ENCODE measurements at regions not wholly inside any gene's neighbourhood (a gene's known extent, or its start where the extent isn't known, plus 50 kb on each side); places are given as distances from the start of the nearest gene placed in this dataset.

DNA sequence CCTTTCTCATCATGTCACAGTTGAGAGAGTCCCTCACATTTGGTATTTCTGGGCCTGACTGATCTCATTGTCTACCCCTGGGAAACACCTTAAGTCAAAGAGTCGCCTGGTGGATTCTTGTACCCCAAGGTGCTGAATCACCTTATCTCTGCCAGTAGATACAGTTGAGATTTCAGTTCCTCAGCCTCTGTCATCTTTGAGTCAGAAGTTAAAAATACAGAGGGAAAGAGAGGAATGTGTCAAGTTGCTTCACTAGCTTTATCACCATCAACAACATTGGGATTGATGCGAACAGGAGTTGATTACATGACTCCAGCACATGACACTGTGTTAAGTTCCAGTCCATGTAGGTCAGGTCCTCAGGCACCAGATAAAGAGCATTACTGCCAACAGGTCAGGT, 513.0 kb downstream of the NUF2 start:
- no peaks in the 10 kb centered on the region for H3K9me3 ChIP-seq (ENCODE audit: control insufficient read depth, low read length)
- H3K36me3 ChIP-seq (ENCODE audit: control insufficient read depth in 1 of 2, insufficient read depth in 2 of 2, low read depth in 1 of 2, low read length in 2 of 2): no peaks in the 10 kb centered on the region
- no peak for DNase-seq
- H3K4me1 ChIP-seq (ENCODE audit: control insufficient read depth, insufficient read depth, low read depth, low read length): no peaks in the 10 kb centered on the region
- H2AFZ ChIP-seq (ENCODE audit: low read depth, low read length): no peak overlapping the region
- H4K91ac ChIP-seq (ENCODE audit: low read length): no peak overlapping the region
- no peak overlapping the region for H2BK12ac ChIP-seq (ENCODE audit: low read length in 2 of 2)
- H3K18ac ChIP-seq (ENCODE audit: low read depth in 1 of 2, low read length in 2 of 2): no peak overlapping the region
- H2AK5ac ChIP-seq (ENCODE audit: low read length, severe bottlenecking): no peak overlapping the region
- no peak overlapping the region for H2BK15ac ChIP-seq (ENCODE audit: low read depth, poor library complexity, severe bottlenecking)
- no peak overlapping the region for H3K9ac ChIP-seq (ENCODE audit: low read length)
- H3K27me3 ChIP-seq (ENCODE audit: control insufficient read depth in 1 of 2, insufficient read depth in 1 of 2, low read length in 2 of 2): no peaks in the 10 kb centered on the region
- no peak overlapping the region for H4K8ac ChIP-seq (ENCODE audit: low read length)
- H3K4me2 ChIP-seq (ENCODE audit: low read length, poor library complexity, severe bottlenecking): no peak overlapping the region
- no peaks in the 10 kb centered on the region for H3K79me1 ChIP-seq (replicated peaks; ENCODE audit: low read length, poor library complexity, severe bottlenecking)
- no peak overlapping the region for H3K4me3 ChIP-seq (ENCODE audit: insufficient read depth in 1 of 2, low read depth in 1 of 2, low read length in 2 of 2)
- 85% methylated on average over 1 of the region's 2 CpGs for WGBS
- H3K14ac ChIP-seq (ENCODE audit: low read length in 2 of 2): no peak overlapping the region
- no peak overlapping the region for H3K23ac ChIP-seq (ENCODE audit: low read length in 2 of 2)
- H2BK5ac ChIP-seq (ENCODE audit: low read depth, low read length, poor library complexity, severe bottlenecking): no peak overlapping the region
- H2BK120ac ChIP-seq (ENCODE audit: low read depth, low read length): no peak overlapping the region
- no peak overlapping the region for H3K27ac ChIP-seq (ENCODE audit: low read length, poor library complexity, severe bottlenecking)
- no peak overlapping the region for H3K4ac ChIP-seq (ENCODE audit: low read depth in 1 of 2, low read length in 2 of 2)

- Histone ChIP-seq H3K23ac (ENCODE audit: low read length in 2 of 2) (no peak overlapping the region), H3K4me2 (ENCODE audit: low read length, poor library complexity, severe bottlenecking) (no peak overlapping the region), H3K4ac (ENCODE audit: low read depth in 1 of 2, low read length in 2 of 2) (no peak overlapping the region), H2AK5ac (ENCODE audit: low read length, severe bottlenecking) (no peak overlapping the region), H2BK12ac (ENCODE audit: low read length in 2 of 2) (no peak overlapping the region), H3K27me3 (ENCODE audit: control insufficient read depth in 1 of 2, insufficient read depth in 1 of 2, low read length in 2 of 2) (no peaks in the 10 kb centered on the region), H3K36me3 (ENCODE audit: control insufficient read depth in 1 of 2, insufficient read depth in 2 of 2, low read depth in 1 of 2, low read length in 2 of 2) (no peaks in the 10 kb centered on the region), H3K27ac (ENCODE audit: low read length, poor library complexity, severe bottlenecking) (no peak overlapping the region), H3K9me3 (ENCODE audit: control insufficient read depth, low read length) (no peaks in the 10 kb centered on the region), H3K4me3 (ENCODE audit: insufficient read depth in 1 of 2, low read depth in 1 of 2, low read length in 2 of 2) (no peak overlapping the region), H4K8ac (ENCODE audit: low read length) (no peak overlapping the region), H3K4me1 (ENCODE audit: control insufficient read depth, insufficient read depth, low read depth, low read length) (no peaks in the 10 kb centered on the region), H3K9ac (ENCODE audit: low read length) (no peak overlapping the region), H3K14ac (ENCODE audit: low read length in 2 of 2) (no peak overlapping the region), H2AFZ (ENCODE audit: low read depth, low read length) (no peak overlapping the region), H2BK15ac (ENCODE audit: low read depth, poor library complexity, severe bottlenecking) (no peak overlapping the region), H2BK5ac (ENCODE audit: low read depth, low read length, poor library complexity, severe bottlenecking) (no peak overlapping the region), H2BK120ac (ENCODE audit: low read depth, low read length) (no peak overlapping the region), H4K91ac (ENCODE audit: low read length) (no peak overlapping the region), H3K79me1 (replicated peaks; ENCODE audit: low read length, poor library complexity, severe bottlenecking) (no peaks in the 10 kb centered on the region), H3K18ac (ENCODE audit: low read depth in 1 of 2, low read length in 2 of 2) (no peak overlapping the region)
- no peak for DNase-seq
- 71% methylated on average over 1 of the region's 1 CpG for WGBS
Measured at GRCh38 chr1:163836481-163836880, 514.7 kb downstream of the NUF2 start.

- H3K27ac ChIP-seq (ENCODE audit: low read length, poor library complexity, severe bottlenecking): no peak overlapping the region
- no peak overlapping the region for H2AK5ac ChIP-seq (ENCODE audit: low read length, severe bottlenecking)
- H3K4ac ChIP-seq (ENCODE audit: low read depth in 1 of 2, low read length in 2 of 2): no peak overlapping the region
Measured at GRCh38 chr1:163837206-163837605, 515.5 kb downstream of the NUF2 start.

GRCh38 chr1:163842571-163842970, 520.8 kb downstream of the NUF2 start:
- H3K36me3 ChIP-seq (ENCODE audit: control insufficient read depth in 1 of 2, insufficient read depth in 2 of 2, low read depth in 1 of 2, low read length in 2 of 2): no peaks in the 10 kb centered on the region
- no peak overlapping the region for H4K91ac ChIP-seq (ENCODE audit: low read length)
- H2BK15ac ChIP-seq (ENCODE audit: low read depth, poor library complexity, severe bottlenecking): no peak overlapping the region
- H3K4me3 ChIP-seq (ENCODE audit: insufficient read depth in 1 of 2, low read depth in 1 of 2, low read length in 2 of 2): no peak overlapping the region
- 45% methylated on average over 1 of the region's 2 CpGs for WGBS
- H2BK12ac ChIP-seq (ENCODE audit: low read length in 2 of 2): no peak overlapping the region
- H3K9ac ChIP-seq (ENCODE audit: low read length): peak overlapping the region; percentile 16
- no peak overlapping the region for H3K18ac ChIP-seq (ENCODE audit: low read depth in 1 of 2, low read length in 2 of 2)
- H3K27ac ChIP-seq (ENCODE audit: low read length, poor library complexity, severe bottlenecking): no peak overlapping the region
- peak; percentile 7 for DNase-seq
- no peaks in the 10 kb centered on the region for H3K9me3 ChIP-seq (ENCODE audit: control insufficient read depth, low read length)
- H4K8ac ChIP-seq (ENCODE audit: low read length): no peak overlapping the region
- H3K4me1 ChIP-seq (ENCODE audit: control insufficient read depth, insufficient read depth, low read depth, low read length): no peaks in the 10 kb centered on the region
- H3K79me1 ChIP-seq (replicated peaks; ENCODE audit: low read length, poor library complexity, severe bottlenecking): no peaks in the 10 kb centered on the region
- H2AK5ac ChIP-seq (ENCODE audit: low read length, severe bottlenecking): no peak overlapping the region
- no peak overlapping the region for H3K14ac ChIP-seq (ENCODE audit: low read length in 2 of 2)
- H2AFZ ChIP-seq (ENCODE audit: low read depth, low read length): no peak overlapping the region
- no peak overlapping the region for H2BK5ac ChIP-seq (ENCODE audit: low read depth, low read length, poor library complexity, severe bottlenecking)
- no peak overlapping the region for H3K23ac ChIP-seq (ENCODE audit: low read length in 2 of 2)
- H2BK120ac ChIP-seq (ENCODE audit: low read depth, low read length): no peak overlapping the region
- H3K4ac ChIP-seq (ENCODE audit: low read depth in 1 of 2, low read length in 2 of 2): no peak overlapping the region
- no peaks in the 10 kb centered on the region for H3K27me3 ChIP-seq (ENCODE audit: control insufficient read depth in 1 of 2, insufficient read depth in 1 of 2, low read length in 2 of 2)
- H3K4me2 ChIP-seq (ENCODE audit: low read length, poor library complexity, severe bottlenecking): no peak overlapping the region

More at GRCh38 chr1:163837206-163837605, 515.5 kb downstream of the NUF2 start:
- Histone ChIP-seq H2BK12ac (ENCODE audit: low read length in 2 of 2) (no peak overlapping the region), H2BK5ac (ENCODE audit: low read depth, low read length, poor library complexity, severe bottlenecking) (no peak overlapping the region), H3K4me1 (ENCODE audit: control insufficient read depth, insufficient read depth, low read depth, low read length) (no peaks in the 10 kb centered on the region), H2BK120ac (ENCODE audit: low read depth, low read length) (no peak overlapping the region), H3K79me1 (replicated peaks; ENCODE audit: low read length, poor library complexity, severe bottlenecking) (no peaks in the 10 kb centered on the region), H3K4me2 (ENCODE audit: low read length, poor library complexity, severe bottlenecking) (no peak overlapping the region), H3K23ac (ENCODE audit: low read length in 2 of 2) (no peak overlapping the region), H2BK15ac (ENCODE audit: low read depth, poor library complexity, severe bottlenecking) (no peak overlapping the region), H3K4me3 (ENCODE audit: insufficient read depth in 1 of 2, low read depth in 1 of 2, low read length in 2 of 2) (no peak overlapping the region), H3K9ac (ENCODE audit: low read length) (no peak overlapping the region), H3K9me3 (ENCODE audit: control insufficient read depth, low read length) (no peaks in the 10 kb centered on the region), H4K8ac (ENCODE audit: low read length) (no peak overlapping the region), H3K18ac (ENCODE audit: low read depth in 1 of 2, low read length in 2 of 2) (no peak overlapping the region), H4K91ac (ENCODE audit: low read length) (no peak overlapping the region), H2AFZ (ENCODE audit: low read depth, low read length) (no peak overlapping the region), H3K27me3 (ENCODE audit: control insufficient read depth in 1 of 2, insufficient read depth in 1 of 2, low read length in 2 of 2) (no peaks in the 10 kb centered on the region), H3K36me3 (ENCODE audit: control insufficient read depth in 1 of 2, insufficient read depth in 2 of 2, low read depth in 1 of 2, low read length in 2 of 2) (no peaks in the 10 kb centered on the region), H3K14ac (ENCODE audit: low read length in 2 of 2) (no peak overlapping the region)
- DNase-seq: no peak
- WGBS: 6% methylated on average over 3 of the region's 3 CpGs

All from mesenchymal stem cell (in vitro differentiated cells and primary cell).